Stimulated activated naive CD8-positive, alpha-beta T cell treated with anti-CD3 and anti-CD28 coated beads, Interleukin-15, Interleukin-2, amounts not matched to agents 100 ng/mL and 50 ng/mL, for 24 hours (primary cell): ENCODE measurements at regions not wholly inside any gene's neighbourhood (a gene's known extent, or its start where the extent isn't known, plus 50 kb on each side); places are given as distances from the start of the nearest gene placed in this dataset.

Source experiments
- H3K27ac Mint-ChIP-seq: one replicate; pipeline ENCODE4 v1.8.0; 2021; ENCODE audit warnings: mild to moderate bottlenecking, mixed read lengths
- H3K27me3 Mint-ChIP-seq: one replicate; pipeline ENCODE4 v1.8.0; 2021; ENCODE audit warnings: mixed read lengths
- H3K36me3 Mint-ChIP-seq: one replicate; pipeline ENCODE4 v1.8.0; 2021; ENCODE audit warnings: low read depth, mixed read lengths
- H3K4me1 Mint-ChIP-seq: one replicate; pipeline ENCODE4 v1.8.0; 2021; ENCODE audit warnings: low read depth, mixed read lengths
- H3K4me3 Mint-ChIP-seq: one replicate; pipeline ENCODE4 v1.8.0; 2021; ENCODE audit warnings: mild to moderate bottlenecking, mixed read lengths
- H3K9me3 Mint-ChIP-seq: one replicate; pipeline ENCODE4 v1.8.0; 2021; ENCODE audit warnings: mixed read lengths

- Mint-ChIP-seq H3K27ac (no peak overlapping the region), H3K36me3 (no peaks in the 10 kb centered on the region), H3K27me3 (no peaks in the 10 kb centered on the region)
Observed at GRCh38 chr4:178665916-178666315, 1223.7 kb upstream of the AGA start.

GRCh38 chr4:178671766-178672165, 1229.5 kb upstream of the AGA start:
- Mint-ChIP-seq H3K4me1 (no peaks in the 10 kb centered on the region), H3K27me3 (no peaks in the 10 kb centered on the region), H3K27ac (no peak overlapping the region), H3K9me3 (peaks cover 11% of the 10 kb centered on the region), H3K4me3 (no peak overlapping the region), H3K36me3 (no peaks in the 10 kb centered on the region)

More at GRCh38 chr4:178665916-178666315, 1223.7 kb upstream of the AGA start:
- H3K9me3 Mint-ChIP-seq = peaks cover 15% of the 10 kb centered on the region
- H3K4me3 Mint-ChIP-seq = no peak overlapping the region
- H3K4me1 Mint-ChIP-seq = no peaks in the 10 kb centered on the region

- H3K9me3 Mint-ChIP-seq = peaks cover 11% of the 10 kb centered on the region
- no peaks in the 10 kb centered on the region for H3K36me3 Mint-ChIP-seq
- no peak overlapping the region for H3K27ac Mint-ChIP-seq
- H3K4me1 Mint-ChIP-seq = no peaks in the 10 kb centered on the region
- H3K4me3 Mint-ChIP-seq = no peak overlapping the region
- no peaks in the 10 kb centered on the region for H3K27me3 Mint-ChIP-seq
Observed at GRCh38 chr4:178672512-178672911, 1230.3 kb upstream of the AGA start.

- Mint-ChIP-seq H3K27ac (no peak overlapping the region), H3K9me3 (peaks cover 9% of the 10 kb centered on the region), H3K4me1 (no peaks in the 10 kb centered on the region), H3K4me3 (no peak overlapping the region), H3K27me3 (no peaks in the 10 kb centered on the region), H3K36me3 (no peaks in the 10 kb centered on the region)
Observed at GRCh38 chr4:178681871-178682270, 1239.6 kb upstream of the AGA start.

- H3K27me3 Mint-ChIP-seq = no peaks in the 10 kb centered on the region
- no peak overlapping the region for H3K4me3 Mint-ChIP-seq
- H3K9me3 Mint-ChIP-seq = peaks cover 7% of the 10 kb centered on the region
- no peaks in the 10 kb centered on the region for H3K36me3 Mint-ChIP-seq
- no peak overlapping the region for H3K27ac Mint-ChIP-seq
- H3K4me1 Mint-ChIP-seq = no peaks in the 10 kb centered on the region
Observed at GRCh38 chr4:178689926-178690325, 1247.7 kb upstream of the AGA start.

- no peaks in the 10 kb centered on the region for H3K4me1 Mint-ChIP-seq
- no peak overlapping the region for H3K4me3 Mint-ChIP-seq
- H3K9me3 Mint-ChIP-seq = peaks cover 15% of the 10 kb centered on the region
- no peaks in the 10 kb centered on the region for H3K36me3 Mint-ChIP-seq
- H3K27me3 Mint-ChIP-seq = no peaks in the 10 kb centered on the region
- no peak overlapping the region for H3K27ac Mint-ChIP-seq
Observed at GRCh38 chr4:178693816-178694215, 1251.6 kb upstream of the AGA start.

GRCh38 chr4:178696515-178696914, 1254.3 kb upstream of the AGA start:
- no peak overlapping the region for H3K27ac Mint-ChIP-seq
- H3K4me3 Mint-ChIP-seq = no peak overlapping the region
- no peaks in the 10 kb centered on the region for H3K27me3 Mint-ChIP-seq
- peaks cover 9% of the 10 kb centered on the region for H3K9me3 Mint-ChIP-seq
- H3K4me1 Mint-ChIP-seq = no peaks in the 10 kb centered on the region
- H3K36me3 Mint-ChIP-seq = no peaks in the 10 kb centered on the region

GRCh38 chr4:178712486-178712885, 1270.2 kb upstream of the AGA start:
- no peak overlapping the region for H3K27ac Mint-ChIP-seq
- H3K4me1 Mint-ChIP-seq = no peaks in the 10 kb centered on the region
- no peak overlapping the region for H3K4me3 Mint-ChIP-seq
- H3K36me3 Mint-ChIP-seq = no peaks in the 10 kb centered on the region
- H3K27me3 Mint-ChIP-seq = no peaks in the 10 kb centered on the region
- peaks cover 11% of the 10 kb centered on the region for H3K9me3 Mint-ChIP-seq

GRCh38 chr4:178738026-178738425, 1295.8 kb upstream of the AGA start:
- no peaks in the 10 kb centered on the region for H3K36me3 Mint-ChIP-seq
- H3K4me1 Mint-ChIP-seq = no peaks in the 10 kb centered on the region
- H3K27me3 Mint-ChIP-seq = no peaks in the 10 kb centered on the region
- H3K4me3 Mint-ChIP-seq = no peak overlapping the region
- H3K9me3 Mint-ChIP-seq = peaks cover 3% of the 10 kb centered on the region
- H3K27ac Mint-ChIP-seq = no peak overlapping the region

- Mint-ChIP-seq H3K27me3 (no peaks in the 10 kb centered on the region), H3K36me3 (no peaks in the 10 kb centered on the region), H3K27ac (no peak overlapping the region), H3K4me3 (no peak overlapping the region), H3K4me1 (no peaks in the 10 kb centered on the region), H3K9me3 (no peaks in the 10 kb centered on the region)
Observed at GRCh38 chr4:178745203-178745602, 1303.0 kb upstream of the AGA start.

GRCh38 chr4:178752954-178753525, 1310.8 kb upstream of the AGA start:
- no peaks in the 10 kb centered on the region for H3K36me3 Mint-ChIP-seq
- H3K4me3 Mint-ChIP-seq = no peak overlapping the region
- no peak overlapping the region for H3K27ac Mint-ChIP-seq
- H3K4me1 Mint-ChIP-seq = no peaks in the 10 kb centered on the region
- no peaks in the 10 kb centered on the region for H3K9me3 Mint-ChIP-seq
- no peaks in the 10 kb centered on the region for H3K27me3 Mint-ChIP-seq

- Mint-ChIP-seq H3K27ac (no peak overlapping the region), H3K27me3 (no peaks in the 10 kb centered on the region), H3K9me3 (peaks cover 7% of the 10 kb centered on the region), H3K4me1 (no peaks in the 10 kb centered on the region), H3K36me3 (no peaks in the 10 kb centered on the region), H3K4me3 (no peak overlapping the region)
Observed at GRCh38 chr4:178778496-178778895, 1336.3 kb upstream of the AGA start.

- Mint-ChIP-seq H3K27ac (no peak overlapping the region), H3K9me3 (peaks cover 18% of the 10 kb centered on the region), H3K4me1 (no peaks in the 10 kb centered on the region), H3K27me3 (no peaks in the 10 kb centered on the region), H3K4me3 (no peak overlapping the region), H3K36me3 (no peaks in the 10 kb centered on the region)
Observed at GRCh38 chr4:178781779-178782178, 1339.5 kb upstream of the AGA start.

- H3K9me3 Mint-ChIP-seq = peaks cover 11% of the 10 kb centered on the region
- no peaks in the 10 kb centered on the region for H3K36me3 Mint-ChIP-seq
- no peak overlapping the region for H3K4me3 Mint-ChIP-seq
- no peaks in the 10 kb centered on the region for H3K27me3 Mint-ChIP-seq
- no peak overlapping the region for H3K27ac Mint-ChIP-seq
- H3K4me1 Mint-ChIP-seq = no peaks in the 10 kb centered on the region
Observed at GRCh38 chr4:178784491-178784890, 1342.3 kb upstream of the AGA start.

- Mint-ChIP-seq H3K4me3 (no peak overlapping the region), H3K27me3 (no peaks in the 10 kb centered on the region), H3K4me1 (no peaks in the 10 kb centered on the region), H3K9me3 (peaks cover 15% of the 10 kb centered on the region), H3K27ac (no peak overlapping the region), H3K36me3 (no peaks in the 10 kb centered on the region)
Observed at GRCh38 chr4:178789279-178789678, 1347.0 kb upstream of the AGA start.

- no peak overlapping the region for H3K4me3 Mint-ChIP-seq
- peaks cover 11% of the 10 kb centered on the region for H3K9me3 Mint-ChIP-seq
- H3K27ac Mint-ChIP-seq = no peak overlapping the region
- H3K36me3 Mint-ChIP-seq = no peaks in the 10 kb centered on the region
- no peaks in the 10 kb centered on the region for H3K27me3 Mint-ChIP-seq
- no peaks in the 10 kb centered on the region for H3K4me1 Mint-ChIP-seq
Observed at GRCh38 chr4:178799204-178799603, 1357.0 kb upstream of the AGA start.
